ENCODE measurements at regions not wholly inside any gene's neighbourhood (a gene's known extent, or its start where the extent isn't known, plus 50 kb on each side); places are given as distances from the start of the nearest gene placed in this dataset.
"Not testable (repeated sequence)": the region's sequence is repeated elsewhere in the genome, so short reads cannot be mapped to it uniquely, and the experiment has no call there.

GRCh38 chr14:43411841-43412240 lies 1095.2 kb downstream of the FSCB start:
- no peak for DNase-seq (ENCODE audit: low spot score)

DNA sequence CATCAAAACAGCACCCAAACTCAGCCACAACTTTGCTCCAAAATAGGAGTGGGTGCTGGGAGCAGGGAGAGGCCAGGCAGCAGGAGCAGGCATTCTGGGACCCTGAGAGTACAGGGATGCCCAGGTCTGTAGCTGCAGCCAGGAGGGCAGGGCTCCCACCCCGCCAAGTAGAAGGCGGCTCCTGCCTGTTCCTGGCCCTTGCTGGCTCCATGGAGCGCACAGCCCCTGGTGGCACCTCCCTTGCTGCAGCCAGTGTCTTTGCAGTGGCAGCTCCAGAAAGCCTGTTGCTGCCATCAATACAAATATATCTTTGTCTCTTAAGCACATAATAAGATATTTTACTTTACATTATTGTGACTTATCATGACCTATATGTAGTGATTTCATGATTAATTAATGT lies 1096.5 kb downstream of the FSCB start:
- no peak for DNase-seq (ENCODE audit: low spot score)

DNA sequence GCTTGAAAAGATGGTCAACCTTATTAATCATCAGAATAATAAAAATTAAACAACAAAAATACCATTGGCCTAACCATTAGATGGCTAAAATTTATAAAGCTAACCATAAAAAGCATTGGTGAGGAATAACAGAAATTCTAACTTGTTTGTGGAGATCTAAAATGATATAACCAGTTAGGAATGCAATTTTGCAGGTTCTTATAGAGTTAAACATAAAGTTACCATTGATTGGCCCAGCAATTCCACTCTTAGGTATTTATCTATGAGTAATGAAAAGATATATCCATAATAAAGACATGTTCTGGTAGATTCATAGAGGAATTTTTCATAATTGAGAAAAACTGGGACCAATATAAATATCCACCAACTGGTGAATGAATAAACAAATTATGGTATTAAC lies 1098.6 kb downstream of the FSCB start:
- DNase-seq (ENCODE audit: low spot score): no peak

DNA sequence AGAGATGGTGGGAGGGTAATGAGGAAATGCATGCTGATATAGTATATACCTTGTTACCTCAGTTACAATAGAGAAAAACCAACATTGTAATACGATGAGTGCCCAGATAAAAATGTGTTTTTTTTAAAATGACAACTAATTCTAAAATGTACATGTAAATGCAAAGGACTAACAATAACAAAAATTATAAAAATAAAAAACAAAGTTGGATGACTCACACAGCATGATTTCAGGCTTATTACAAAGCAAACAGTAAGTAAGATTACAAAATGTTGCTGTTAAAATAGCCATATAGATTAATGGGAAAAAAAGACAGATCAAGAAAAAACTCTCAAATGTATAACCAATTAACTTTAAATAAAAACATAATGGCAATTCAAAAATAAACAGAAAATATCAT lies 1099.4 kb downstream of the FSCB start:
- DNase-seq (ENCODE audit: low spot score): no peak

GRCh38 chr14:43406931-43407330 lies 1100.2 kb downstream of the FSCB start:
- no peak for DNase-seq (ENCODE audit: low spot score)

DNA sequence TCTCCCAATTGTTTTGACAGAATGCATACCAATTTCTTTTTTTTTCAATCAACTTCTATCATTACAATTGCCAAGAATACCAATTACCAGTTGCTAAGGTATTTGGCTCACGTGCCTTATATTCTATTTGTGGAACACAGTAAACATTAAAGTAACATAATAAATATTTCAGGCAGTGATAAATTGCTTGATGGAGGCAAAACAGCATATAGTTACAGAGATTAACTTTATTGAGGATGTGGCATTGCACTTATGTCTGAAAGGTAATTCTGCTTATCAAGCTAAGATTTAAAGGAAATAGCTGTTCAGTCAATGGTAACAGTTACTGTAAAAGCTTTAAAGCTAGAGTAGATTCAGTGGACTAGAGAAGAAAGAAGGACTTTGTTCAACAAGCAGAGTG lies 1107.8 kb downstream of the FSCB start:
- no peak for DNase-seq (ENCODE audit: low spot score)

DNA sequence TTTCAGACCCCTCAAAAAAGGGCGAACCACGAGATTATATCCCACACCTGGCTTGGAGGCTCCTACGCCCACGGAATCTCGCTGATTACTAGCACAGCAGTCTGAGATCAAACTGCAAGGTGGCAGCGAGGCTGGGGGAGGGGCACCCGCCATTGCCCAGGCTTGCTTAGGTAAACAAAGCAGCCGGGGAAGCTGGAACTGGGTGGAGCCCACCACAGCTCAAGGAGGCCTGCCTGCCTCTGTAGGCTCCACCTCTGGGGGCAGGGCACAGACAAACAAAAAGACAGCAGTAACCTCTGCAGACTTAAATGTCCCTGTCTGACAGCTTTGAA lies 1136.6 kb downstream of the FSCB start:
- DNase-seq (ENCODE audit: low spot score): not testable (repeated sequence)

DNA sequence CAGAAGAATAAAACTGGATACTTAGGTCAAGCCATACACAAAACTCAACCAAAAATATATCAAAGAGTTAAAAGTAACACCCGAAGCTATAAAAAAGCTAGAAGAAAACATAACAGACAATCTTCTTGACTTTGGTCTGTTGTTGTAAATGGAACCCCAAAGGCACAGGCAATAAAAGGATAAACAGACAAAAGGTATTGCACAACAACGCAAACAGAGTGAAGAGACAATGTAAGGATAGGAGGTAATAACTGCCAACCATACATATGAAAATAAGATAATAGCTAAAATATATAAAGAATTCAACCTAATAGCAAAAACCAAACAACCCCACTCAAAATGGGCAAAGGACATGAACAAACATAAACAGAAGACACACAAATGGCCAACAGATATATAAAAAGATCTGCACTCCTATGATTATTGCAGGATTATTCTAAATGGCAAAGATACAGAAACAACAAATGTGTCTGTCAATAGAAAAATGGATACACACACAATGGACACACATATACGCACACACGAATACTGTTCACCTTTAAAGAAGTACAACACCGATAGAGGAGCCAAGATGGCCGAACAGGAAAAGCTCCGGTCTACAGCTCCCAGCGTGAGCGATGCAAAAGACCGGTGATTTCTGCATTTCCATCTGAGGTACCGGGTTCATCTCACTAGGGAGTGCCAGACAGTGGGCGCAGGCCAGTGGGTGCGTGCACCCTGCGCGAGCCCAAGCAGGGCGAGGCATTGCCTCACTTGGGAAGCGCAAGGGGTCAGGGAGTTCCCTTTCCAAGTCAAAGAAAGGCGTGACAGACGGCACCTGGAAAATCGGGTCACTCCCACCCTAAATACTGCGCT lies 1137.1 kb downstream of the FSCB start:
- DNase-seq (ENCODE audit: low spot score): no peak

- DNase-seq (ENCODE audit: low spot score): no peak
Observed at GRCh38 chr14:43362586-43362985, 1144.5 kb downstream of the FSCB start.

- DNase-seq (ENCODE audit: low spot score): no peak
Observed at GRCh38 chr14:43361751-43362150, 1145.3 kb downstream of the FSCB start.

- DNase-seq (ENCODE audit: low spot score): no peak
Observed at GRCh38 chr14:43360239-43360638, 1146.8 kb downstream of the FSCB start.

DNA sequence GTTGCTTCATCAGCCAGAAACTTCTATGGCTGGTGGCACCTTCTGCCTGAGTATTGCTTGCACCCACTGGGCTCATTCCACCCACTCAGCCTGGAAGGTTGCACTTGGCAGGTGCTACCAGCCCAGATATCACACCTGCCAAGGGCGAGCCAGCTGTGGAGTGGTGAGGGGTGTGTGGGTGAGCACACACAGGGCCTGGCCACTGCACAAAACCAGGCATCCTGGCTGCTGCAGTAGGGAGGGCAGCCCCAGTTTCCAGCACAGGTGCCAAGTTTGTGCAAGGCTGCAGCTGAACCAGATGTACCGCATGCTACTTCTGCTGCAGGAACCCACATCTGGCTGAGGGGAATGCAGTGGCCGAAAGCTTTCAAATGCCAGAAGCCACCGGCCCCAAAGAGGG lies 1147.8 kb downstream of the FSCB start:
- no peak for DNase-seq (ENCODE audit: low spot score)

DNA sequence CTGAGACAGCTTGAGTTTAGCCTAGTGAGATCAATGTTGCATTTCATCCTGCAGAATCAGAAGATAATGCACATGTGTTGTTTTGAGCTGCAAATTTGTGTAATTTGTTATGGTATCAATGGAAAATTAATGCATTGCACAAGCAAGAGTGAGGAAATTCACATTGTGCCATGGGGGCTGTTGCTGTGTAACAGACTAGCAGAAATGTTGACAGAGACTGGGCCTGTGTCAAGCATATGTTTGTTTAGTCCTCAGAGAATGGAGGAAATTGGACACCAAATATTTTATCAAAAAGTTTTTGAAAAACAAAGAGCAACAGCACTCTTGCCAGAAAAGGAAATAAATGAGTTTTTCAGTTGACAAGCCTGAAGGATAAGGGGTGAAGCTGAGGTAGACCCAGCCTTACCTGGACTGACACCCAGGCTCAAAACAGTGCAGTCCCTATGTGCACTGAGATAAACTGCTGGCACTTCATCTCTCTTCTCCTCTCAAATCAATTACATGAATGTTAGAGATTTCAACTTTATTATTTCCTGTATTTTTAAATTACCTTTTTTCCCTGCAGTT lies 1150.0 kb downstream of the FSCB start:
- no peak for DNase-seq (ENCODE audit: low spot score)

GRCh38 chr14:43356382-43356781 lies 1150.7 kb downstream of the FSCB start:
- DNase-seq (ENCODE audit: low spot score): no peak

GRCh38 chr14:43341921-43342320 lies 1165.2 kb downstream of the FSCB start:
- DNase-seq (ENCODE audit: low spot score): no peak

DNA sequence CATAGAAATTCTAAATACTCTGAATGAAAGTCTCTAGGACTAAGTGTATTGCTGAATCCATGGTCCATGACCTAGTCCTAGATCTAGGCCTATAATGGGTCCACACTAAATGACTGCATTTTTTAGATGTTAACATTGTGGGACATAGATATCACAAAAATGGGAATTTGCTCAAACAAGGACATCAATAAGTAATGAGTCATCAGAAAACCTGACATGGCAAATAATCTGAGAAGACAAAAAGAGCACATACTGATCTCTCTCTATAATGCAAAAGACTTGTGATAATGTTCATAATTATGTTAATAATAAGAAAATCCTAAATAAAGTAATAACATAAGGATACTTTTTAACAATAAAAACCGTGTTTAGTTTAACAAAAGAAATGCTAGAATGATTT lies 1168.4 kb downstream of the FSCB start:
- no peak for DNase-seq (ENCODE audit: low spot score)

DNA sequence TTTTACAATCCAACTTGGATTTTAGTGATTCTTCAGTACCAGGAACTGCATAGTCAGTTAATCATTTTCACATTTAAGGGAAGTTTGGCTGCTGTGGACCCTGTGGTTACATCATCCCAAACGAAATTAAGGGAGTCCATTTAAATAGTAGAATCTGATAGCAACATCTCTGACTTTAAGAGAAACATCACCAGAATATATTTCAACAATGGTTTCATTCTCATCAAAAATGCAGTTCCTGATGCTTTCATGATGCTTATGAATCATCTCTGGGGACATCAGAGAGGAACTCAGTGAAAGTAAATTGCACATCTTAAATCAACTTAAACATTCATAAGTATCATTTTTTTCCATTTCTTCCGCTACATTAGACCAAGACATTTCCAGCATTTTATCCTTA lies 1170.7 kb downstream of the FSCB start:
- DNase-seq (ENCODE audit: low spot score): peak; percentile 54

GRCh38 chr14:43326501-43327407 lies 1180.3 kb downstream of the FSCB start:
- not testable (repeated sequence) for DNase-seq (ENCODE audit: low spot score)

- no peak for DNase-seq (ENCODE audit: low spot score)
Observed at GRCh38 chr14:43316427-43316826, 1190.7 kb downstream of the FSCB start.

DNA sequence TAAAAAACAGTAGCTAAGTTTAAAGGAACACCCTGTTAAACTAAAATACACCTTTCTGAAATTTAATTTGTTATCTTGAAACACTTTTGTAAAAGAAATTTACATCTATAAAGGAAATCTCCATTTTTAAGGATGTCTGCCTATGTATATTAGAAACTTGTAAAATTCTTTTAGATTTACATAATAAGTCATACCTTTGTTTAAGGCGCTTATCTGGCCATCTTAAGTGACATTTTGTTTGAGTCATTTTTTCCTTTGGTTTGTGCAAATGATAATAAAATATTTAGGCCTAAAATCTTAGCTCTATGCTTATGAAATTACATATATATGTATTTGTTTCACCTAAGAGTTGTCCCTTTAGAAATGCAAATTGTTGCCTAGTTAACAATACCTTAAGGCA lies 1193.4 kb downstream of the FSCB start:
- DNase-seq (ENCODE audit: low spot score): no peak

DNA sequence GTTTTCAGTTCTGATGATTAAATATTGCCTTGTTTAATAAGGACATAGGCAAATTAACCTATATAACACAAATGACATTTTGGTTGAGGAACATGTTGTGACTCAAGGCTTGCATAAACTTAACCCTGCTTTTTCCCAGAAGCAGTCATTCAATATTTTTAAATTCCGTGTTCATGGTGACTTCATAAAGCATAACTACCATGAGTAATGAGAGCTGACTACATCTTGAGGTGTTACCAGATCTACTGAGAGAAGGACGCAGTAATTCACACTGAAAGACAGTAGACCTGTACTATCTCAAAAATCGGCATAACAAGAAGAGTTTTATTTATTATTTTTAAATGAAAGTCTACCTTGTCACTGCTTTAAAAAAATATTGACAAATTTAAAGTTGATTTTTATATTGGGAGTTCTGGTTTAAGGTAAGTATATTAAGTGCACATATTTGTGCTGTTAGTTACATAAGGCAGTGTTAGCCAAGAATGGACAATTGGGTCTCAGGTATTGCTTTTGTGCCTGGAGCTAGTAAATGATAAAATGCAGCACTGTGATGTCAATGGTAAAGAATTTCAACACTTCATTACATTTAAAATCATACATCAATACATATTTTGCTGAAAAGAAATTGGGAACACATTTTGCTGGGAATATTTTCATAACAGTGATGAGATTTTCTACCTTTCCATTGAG lies 1198.5 kb downstream of the FSCB start:
- DNase-seq (ENCODE audit: low spot score): no peak

- DNase-seq (ENCODE audit: low spot score): no peak
Observed at GRCh38 chr14:43307836-43308235, 1199.2 kb downstream of the FSCB start.
